HG02981 (cell line): ENCODE measurements at regions not wholly inside any gene's neighbourhood (a gene's known extent, or its start where the extent isn't known, plus 50 kb on each side); places are given as distances from the start of the nearest gene placed in this dataset.

Experiments
- ATAC-seq: cut with Tn5 transposase; IDR thresholded peaks from one replicate; pipeline ENCODE4 v1.9.1; 2021; ENCODE audit warnings: mild to moderate bottlenecking, moderate library complexity; ENCODE audit not compliant: unreplicated experiment

DNA sequence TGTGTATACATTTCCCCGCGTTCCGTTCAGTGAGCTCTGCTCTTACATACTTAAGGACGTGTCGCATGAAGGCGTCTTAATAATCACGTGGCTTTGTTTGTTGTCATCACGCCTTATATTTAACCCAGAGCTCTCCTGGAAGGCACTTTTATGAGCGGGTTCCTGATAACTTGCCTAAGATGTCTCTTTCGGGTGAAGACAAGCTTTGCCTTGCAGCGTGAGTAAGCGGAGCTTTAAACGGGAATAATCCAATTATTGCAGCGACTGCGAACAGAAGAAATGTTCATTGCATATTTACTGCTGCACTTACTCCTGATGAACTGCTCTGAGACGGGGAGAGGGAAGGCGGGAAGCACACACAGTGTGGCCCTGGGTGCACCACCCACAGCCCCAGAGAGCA, 1128.2 kb downstream of the BRD1 start:
- ATAC-seq: no peak

- ATAC-seq: no peak
Measured at GRCh38 chr22:48698618-48699017, 1129.1 kb downstream of the BRD1 start.

DNA sequence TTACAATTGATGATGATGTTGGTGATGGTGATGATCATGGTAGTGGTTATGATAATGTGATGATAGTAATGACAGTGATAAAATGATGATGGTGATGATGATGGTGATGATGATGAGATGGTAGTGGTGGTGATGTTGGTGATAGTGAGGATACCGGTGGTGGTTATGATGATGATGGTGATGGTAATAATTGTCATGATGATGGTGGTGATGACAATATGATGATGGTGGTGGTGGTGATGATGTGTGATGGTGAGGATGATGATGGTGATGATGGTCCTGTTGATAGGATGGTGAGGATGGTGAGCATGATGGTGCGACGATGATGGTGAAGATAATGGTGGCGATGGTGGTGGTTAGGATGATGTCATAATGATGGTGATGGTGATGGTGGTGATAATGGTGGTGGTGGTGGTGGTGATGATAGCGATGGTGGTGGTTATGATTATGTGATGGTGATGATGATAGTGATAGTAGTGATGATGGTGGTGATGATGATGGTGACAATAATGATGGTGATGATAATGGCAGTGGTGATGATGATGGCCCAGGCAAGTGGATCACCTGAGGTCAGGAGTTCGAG, 1129.9 kb downstream of the BRD1 start:
- ATAC-seq: no peak

- no peak for ATAC-seq
Measured at GRCh38 chr22:48697223-48697622, 1130.5 kb downstream of the BRD1 start.

- ATAC-seq: no peak
Measured at GRCh38 chr22:48696371-48696770, 1131.3 kb downstream of the BRD1 start.

DNA sequence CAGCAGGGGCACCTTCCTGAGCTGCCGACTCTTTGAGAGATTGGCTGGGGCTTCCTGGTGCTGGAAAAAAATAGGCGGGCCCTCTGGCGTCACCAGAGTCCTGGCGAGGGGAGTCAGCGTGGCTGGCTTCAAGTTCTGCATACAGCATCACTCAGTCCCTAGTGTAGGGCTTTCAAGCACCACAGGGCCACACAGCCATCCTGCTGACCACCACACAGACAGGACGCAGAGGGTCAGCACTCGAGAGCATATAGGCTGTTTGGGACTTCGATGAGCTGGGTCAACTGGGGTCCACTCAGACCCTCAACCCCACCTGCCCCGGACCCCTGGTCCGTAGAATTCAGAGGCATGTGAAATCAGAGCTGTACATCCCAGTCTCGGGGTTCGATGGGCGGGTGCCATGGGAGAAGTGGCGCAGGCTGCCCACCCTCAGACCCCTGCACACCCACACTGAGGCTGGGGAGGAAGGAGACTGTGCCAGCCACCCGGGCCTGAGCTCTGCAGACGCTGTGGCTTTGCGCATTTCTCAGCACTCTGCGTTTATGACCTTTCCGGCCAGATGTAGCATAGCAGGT, 1131.9 kb downstream of the BRD1 start:
- ATAC-seq: no peak

DNA sequence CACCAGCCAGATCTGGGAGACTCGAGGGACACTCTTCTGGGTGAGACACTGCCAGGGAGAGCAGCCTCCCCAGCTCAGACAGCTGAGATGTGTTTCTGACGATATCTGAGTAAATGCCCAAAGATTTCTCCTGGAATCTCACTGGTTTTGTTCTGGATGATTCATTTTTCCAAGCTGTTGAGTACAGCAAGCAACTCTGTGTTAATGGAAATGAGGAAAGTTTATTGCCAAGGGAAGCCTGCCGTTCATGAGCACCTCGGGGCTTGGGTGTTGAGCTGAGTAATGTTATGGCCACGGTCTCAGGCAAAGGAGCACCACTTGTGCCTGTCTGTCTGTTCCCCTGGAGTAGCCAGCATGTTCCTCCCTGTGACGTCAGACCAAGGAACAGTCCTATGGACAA, 1132.4 kb downstream of the BRD1 start:
- ATAC-seq: no peak

- ATAC-seq: no peak
Measured at GRCh38 chr22:48694296-48694883, 1133.3 kb downstream of the BRD1 start.

GRCh38 chr22:48693377-48694135, 1134.1 kb downstream of the BRD1 start:
- no peak for ATAC-seq

DNA sequence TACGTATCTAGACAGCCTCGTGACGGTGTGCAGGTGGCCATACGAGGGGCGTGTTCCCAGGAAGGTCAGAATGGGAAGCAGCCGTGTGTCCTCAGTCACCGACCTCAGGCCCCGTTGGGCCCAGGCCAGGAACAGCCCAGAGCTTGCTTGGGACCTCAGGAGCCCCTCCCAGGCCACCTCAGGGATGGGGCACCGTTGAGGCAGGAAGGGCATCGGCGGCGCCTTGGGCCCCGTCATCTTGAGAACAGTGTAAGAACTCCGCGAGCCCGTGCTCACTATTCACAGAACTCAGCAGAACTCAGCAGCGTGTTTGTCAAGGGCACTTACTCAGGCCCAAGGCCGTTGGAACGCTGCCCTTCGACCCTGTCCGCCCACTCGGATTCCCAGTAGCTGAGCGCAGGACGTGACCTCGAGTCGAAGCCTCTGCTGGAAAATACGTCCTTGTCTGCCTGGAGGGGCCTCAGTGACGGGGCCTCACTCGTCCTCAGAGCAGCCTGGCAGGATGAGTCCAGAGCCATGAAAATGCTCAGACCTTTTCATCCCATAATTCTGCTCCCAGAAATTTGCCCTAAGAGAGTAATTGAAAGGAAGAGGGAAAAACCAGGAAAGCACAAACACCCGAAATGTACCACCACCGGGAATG, 1134.8 kb downstream of the BRD1 start:
- no peak for ATAC-seq

GRCh38 chr22:48691431-48691851, 1136.2 kb downstream of the BRD1 start:
- ATAC-seq: no peak

GRCh38 chr22:48690583-48691317, 1136.9 kb downstream of the BRD1 start:
- no peak for ATAC-seq

GRCh38 chr22:48689206-48689605, 1138.5 kb downstream of the BRD1 start:
- ATAC-seq: no peak

- no peak for ATAC-seq
Measured at GRCh38 chr22:48688366-48688765, 1139.3 kb downstream of the BRD1 start.

- no peak for ATAC-seq
Measured at GRCh38 chr22:48687606-48688005, 1140.1 kb downstream of the BRD1 start.

DNA sequence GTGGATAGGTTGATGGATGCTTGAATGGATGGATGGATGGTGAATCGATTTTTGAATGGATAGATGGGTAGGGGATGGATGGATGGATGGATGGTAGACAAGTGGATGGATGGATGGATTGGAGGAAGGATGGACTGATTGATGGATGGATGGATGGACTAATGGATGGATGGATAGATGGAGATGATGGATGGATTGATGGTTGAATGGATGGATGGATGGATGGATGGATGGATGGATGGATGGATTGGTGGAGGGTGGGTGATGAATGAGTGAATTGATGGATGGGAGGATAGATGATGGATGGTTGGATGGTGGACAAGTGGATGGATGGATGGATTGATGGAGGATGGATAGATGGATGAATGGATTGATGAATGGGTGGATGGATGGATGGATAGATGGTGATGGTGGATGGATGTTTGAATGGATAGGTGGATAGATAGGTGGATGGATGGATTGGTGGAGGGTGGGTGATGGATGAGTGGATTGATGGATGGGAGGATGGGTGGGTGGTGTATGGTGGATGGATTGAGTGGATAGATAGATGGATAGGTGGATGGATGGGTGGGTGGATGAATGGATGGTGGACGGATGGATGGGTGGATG, 1140.9 kb downstream of the BRD1 start:
- no peak for ATAC-seq

DNA sequence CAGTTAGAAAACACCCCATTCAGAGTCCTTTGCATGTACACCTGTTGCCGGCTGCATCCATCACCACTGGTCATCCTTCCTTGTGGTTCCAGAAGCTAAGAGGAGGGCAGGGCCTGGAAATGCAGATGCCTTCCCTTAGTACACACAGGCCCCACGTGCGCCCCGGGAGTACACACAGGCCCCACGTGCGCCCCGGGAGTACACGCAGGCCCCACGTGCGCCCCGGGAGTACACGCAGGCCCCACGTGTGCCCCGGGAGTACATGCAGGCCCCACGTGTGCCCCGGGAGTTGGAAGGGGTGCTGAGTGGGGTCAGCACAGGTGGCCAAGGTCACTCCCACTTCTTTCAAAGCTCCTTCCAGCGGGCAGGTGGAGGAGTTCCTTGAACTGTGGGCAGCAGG, 1141.9 kb downstream of the BRD1 start:
- no peak for ATAC-seq

DNA sequence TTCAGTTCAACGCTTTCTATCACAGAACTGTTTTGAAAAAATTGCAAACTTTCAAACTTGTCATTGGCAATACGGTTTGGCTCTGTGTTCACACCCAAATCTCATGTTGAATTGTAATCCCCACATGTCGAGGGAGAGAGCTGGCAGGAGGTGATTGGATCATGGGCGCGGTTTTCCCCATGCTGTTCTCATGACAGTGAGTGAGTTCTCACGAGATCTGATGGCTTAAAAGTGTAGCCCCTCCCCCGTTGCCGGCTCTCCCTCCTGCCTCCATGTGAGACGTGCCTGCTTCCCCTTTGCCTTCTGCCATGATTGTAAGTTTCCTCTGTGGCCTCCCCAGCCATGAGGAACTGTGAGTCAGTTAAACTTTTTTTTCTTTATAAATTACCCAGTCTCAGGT, 1144.0 kb downstream of the BRD1 start:
- ATAC-seq: no peak

DNA sequence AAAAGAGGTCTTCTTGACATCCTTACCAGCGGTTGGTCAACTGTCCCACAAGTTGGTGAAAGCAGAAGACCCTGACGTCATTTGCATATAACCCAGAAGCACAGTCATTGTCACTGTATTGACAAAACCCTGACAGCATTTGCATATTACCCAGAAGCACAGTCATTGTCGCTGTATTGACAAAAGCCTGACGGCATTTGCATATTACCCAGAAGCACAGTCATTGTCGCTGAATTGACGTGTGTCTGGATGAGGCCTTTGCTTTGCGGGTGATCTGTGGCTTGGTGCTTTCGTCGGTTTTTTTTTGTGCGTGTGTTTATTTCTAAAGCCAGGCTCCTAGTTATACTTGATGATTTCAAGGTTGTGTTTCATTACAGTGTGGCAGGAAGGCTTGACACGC, 1145.2 kb downstream of the BRD1 start:
- ATAC-seq: no peak

DNA sequence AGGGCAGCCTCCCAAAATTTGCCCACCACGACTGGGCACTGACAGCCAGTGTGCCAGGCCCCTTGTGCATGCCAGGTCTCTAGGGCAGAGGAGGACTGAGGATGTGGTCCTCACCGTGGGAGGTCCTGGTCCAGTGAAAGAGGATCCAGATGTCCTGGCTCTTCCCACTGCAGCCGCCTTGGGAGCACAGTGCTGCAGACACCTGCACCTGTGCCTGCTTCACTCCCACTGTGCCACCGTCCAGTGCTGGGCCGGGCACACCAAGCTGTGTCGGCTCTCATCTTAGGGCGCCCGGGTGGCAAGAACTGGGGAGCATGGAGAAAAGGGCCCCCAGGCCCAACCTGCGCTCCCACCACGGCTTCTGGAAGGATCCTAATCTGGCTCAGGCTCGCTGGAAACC, 1147.1 kb downstream of the BRD1 start:
- ATAC-seq: no peak
